Right ventricle myocardium superior (tissue), 1 donor: ENCODE measurements at regions not wholly inside any gene's neighbourhood (a gene's known extent, or its start where the extent isn't known, plus 50 kb on each side); places are given as distances from the start of the nearest gene placed in this dataset.
"Not testable (repeated sequence)": the region's sequence is repeated elsewhere in the genome, so short reads cannot be mapped to it uniquely, and the experiment has no call there.

Experiments used
- ATAC-seq: fragments of 200-7000 bp; cut with Tn5 transposase; one replicate; pipeline ENCODE4 v1.9.1; 2020; ENCODE audit warnings: mild to moderate bottlenecking; ENCODE audit not compliant: poor library complexity
- DNase-seq: peaks from one replicate; pipeline ENCODE4 v3.0.0-alpha.2; 2020
- intact Hi-C: fragments of 100-400 bp; cut with DNase I; formaldehyde crosslinking; loops from one replicate; pipeline ENCODE4 v1.11.2; 2022
- donor health status: DM: no; HTN: yes; CAD: no; lungs with severe emphysema.

- intact Hi-C loops, result no loop called here
- ATAC-seq (no peak), DNase-seq (no peak)
Observed at GRCh38 chr3:5690904-5691532, 503.5 kb downstream of the EDEM1 start.

- intact Hi-C loops, result no loop called here
- ATAC-seq (no peak), DNase-seq (no peak)
Observed at GRCh38 chr3:5692446-5692845, 504.9 kb downstream of the EDEM1 start.

- ATAC-seq, result no peak
- no peak for DNase-seq
- intact Hi-C loops, result no loop called here
Observed at GRCh38 chr3:5694266-5694665, 506.8 kb downstream of the EDEM1 start.

GRCh38 chr3:5698851-5699250, 511.3 kb downstream of the EDEM1 start:
- ATAC-seq (no peak), DNase-seq (no peak)
- intact Hi-C loops, result no loop called here

GRCh38 chr3:5699313-5699712, 511.8 kb downstream of the EDEM1 start:
- intact Hi-C loops, result no loop called here
- DNase-seq (no peak), ATAC-seq (no peak)

GRCh38 chr3:5699811-5700210, 512.3 kb downstream of the EDEM1 start:
- intact Hi-C loops, result no loop called here
- no peak for DNase-seq
- ATAC-seq, result no peak

- ATAC-seq, DNase-seq, intact Hi-C loops: not testable (repeated sequence)
Observed at GRCh38 chr3:5701005-5701404, 513.5 kb downstream of the EDEM1 start.

GRCh38 chr3:5707794-5708193, 520.3 kb downstream of the EDEM1 start:
- intact Hi-C loops, result no loop called here
- ATAC-seq (no peak), DNase-seq (no peak)

- DNase-seq (no peak), ATAC-seq (no peak)
- intact Hi-C loops, result no loop called here
Observed at GRCh38 chr3:5709714-5710113, 522.2 kb downstream of the EDEM1 start.

GRCh38 chr3:5710718-5711117, 523.2 kb downstream of the EDEM1 start:
- intact Hi-C loops, result no loop called here
- DNase-seq, result no peak
- no peak for ATAC-seq

GRCh38 chr3:5717254-5717653, 529.7 kb downstream of the EDEM1 start:
- DNase-seq, result no peak
- no peak for ATAC-seq
- intact Hi-C loops, result no loop called here

- ATAC-seq, DNase-seq, intact Hi-C loops: not testable (repeated sequence)
Observed at GRCh38 chr3:5719668-5720067, 532.2 kb downstream of the EDEM1 start.

GRCh38 chr3:5725801-5726200, 538.3 kb downstream of the EDEM1 start:
- intact Hi-C loops, result no loop called here
- DNase-seq (no peak), ATAC-seq (no peak)

GRCh38 chr3:5726621-5727020, 539.1 kb downstream of the EDEM1 start:
- no peak for DNase-seq
- intact Hi-C loops, result no loop called here
- ATAC-seq, result no peak

GRCh38 chr3:5727743-5728484, 540.4 kb downstream of the EDEM1 start:
- DNase-seq, result no peak
- no peak for ATAC-seq
- intact Hi-C loops, result no loop called here

GRCh38 chr3:5729852-5730251, 542.3 kb downstream of the EDEM1 start:
- DNase-seq (no peak), ATAC-seq (no peak)
- intact Hi-C loops, result no loop called here

GRCh38 chr3:5731100-5731499, 543.6 kb downstream of the EDEM1 start:
- ATAC-seq (no peak), DNase-seq (no peak)
- intact Hi-C loops, result no loop called here

GRCh38 chr3:5732081-5732480, 544.6 kb downstream of the EDEM1 start:
- intact Hi-C loops, result no loop called here

GRCh38 chr3:5733995-5734394, 546.5 kb downstream of the EDEM1 start:
- DNase-seq, result no peak
- intact Hi-C loops, result no loop called here
- ATAC-seq, result no peak

More at GRCh38 chr3:5732081-5732480, 544.6 kb downstream of the EDEM1 start:
- ATAC-seq, result no peak
- no peak for DNase-seq

- ATAC-seq (no peak), DNase-seq (no peak)
- intact Hi-C loops, result no loop called here
Observed at GRCh38 chr3:5735896-5736295, 548.4 kb downstream of the EDEM1 start.
